ENCODE measurements at regions not wholly inside any gene's neighbourhood (a gene's known extent, or its start where the extent isn't known, plus 50 kb on each side); places are given as distances from the start of the nearest gene placed in this dataset.

DNA sequence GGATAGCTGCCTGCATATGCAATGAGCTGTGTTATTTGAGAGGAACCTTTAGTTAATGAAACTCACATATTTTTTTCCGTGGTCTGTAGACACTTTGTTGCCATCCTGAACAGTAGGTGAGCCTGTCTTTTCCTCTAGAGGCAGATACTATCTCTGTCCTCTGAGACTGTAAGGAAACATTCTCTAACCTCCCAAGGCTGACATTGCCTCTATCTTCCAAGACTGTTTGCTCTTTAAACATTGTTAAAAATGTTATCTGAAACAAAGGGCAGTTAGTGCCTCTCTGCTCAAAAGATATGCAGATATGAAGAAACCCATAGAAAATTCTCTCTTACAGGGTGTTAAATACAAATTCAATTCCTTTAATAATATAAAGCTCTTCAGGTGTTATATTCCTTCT, 963.8 kb upstream of the CNTN5 start:
- WGBS (ENCODE audit: insufficient coverage, low coverage, missing lambda C conversion rate) = 11% methylated on average over 1 of the region's 1 CpG
- H3K9me3 ChIP-seq (replicated peaks; ENCODE audit: control insufficient read depth, insufficient read depth, low read depth, low read length) = no peaks in the 10 kb centered on the region; the same call in 1 of the 2 replicates
- DNase-seq (ENCODE audit: extremely low read depth in 1 of 4, low spot score in 3 of 4) (peak in 2 of 4 experiments; percentile 13 to 37), FAIRE-seq (peak; percentile 26), ATAC-seq (peak; percentile 83)
- H3K79me2 ChIP-seq (ENCODE audit: control insufficient read depth, insufficient read depth, low read length) = no peaks in the 10 kb centered on the region
- CTCF ChIA-PET (ENCODE audit: low intra/inter-chr PET ratio) = no interaction called here
- intact Hi-C loops (cut with micrococcal nuclease) (no loop called here), in situ Hi-C loops (cut with MboI) (no loop called here)
- no peaks in the 10 kb centered on the region for H3K9me1 ChIP-seq (ENCODE audit: control insufficient read depth, insufficient read depth, low read length)
- no TSS peak for BruUV-seq (replicated peaks)
- peak overlapping the region; percentile 24; the same call in 1 of the 2 replicates for H3K4me2 ChIP-seq (ENCODE audit: insufficient read depth, low read length)
- no peaks in the 10 kb centered on the region for H3K27me3 ChIP-seq (ENCODE audit: control insufficient read depth in 2 of 2, insufficient read depth in 2 of 2, low read length in 2 of 2)
- H2AFZ ChIP-seq (ENCODE audit: low read depth, low read length) = peak overlapping the region; percentile 73
- no peak overlapping the region; a peak in 1 of 4 replicates for H3K9ac ChIP-seq (ENCODE audit: insufficient read depth in 1 of 2, low read depth in 2 of 2, low read length in 2 of 2)
- H3K4me1 ChIP-seq (replicated peaks in 1 of 2; ENCODE audit: control insufficient read depth in 2 of 2, insufficient read depth in 2 of 2, low read length in 2 of 2) = peaks cover 0 to 7% of the 10 kb centered on the region in 2 experiments; a peak in 2 of 5 replicates
- no peak overlapping the region for H3K4me3 ChIP-seq
- TF ChIP-seq CHAMP1 (IDR thresholded peaks at IDR 0.05) (0 out of 2 replicates have a peak, but pooled peaks have one; percentile 36), SOX6 (IDR thresholded peaks at IDR 0.05) (peak; percentile 71; the same call in 1 of the 2 replicates), ARID1B (IDR thresholded peaks at IDR 0.05) (0 out of 2 replicates have a peak, but pooled peaks have one; percentile 8), PTRF (tag; IDR thresholded peaks at IDR 0.05) (no peak)
- H3K27ac ChIP-seq (ENCODE audit: extremely low read depth, low read depth, low read length) = 0 out of 3 replicates have a peak overlapping the region, but pooled peaks have one; percentile 0
- H4K20me1 ChIP-seq (replicated peaks; ENCODE audit: control insufficient read depth, insufficient read depth, low read length) = no peaks in the 10 kb centered on the region
- POLR2A ChIA-PET = interaction anchor here (0.6 kb wide), 2 partner anchors 39 to 297 kb away, joined by 3 to 5 read pairs; no protein-coding TSS in a partner anchor
- H3K36me3 ChIP-seq (ENCODE audit: control insufficient read depth, insufficient read depth, low read length) = no peaks in the 10 kb centered on the region

Data from K562 (cell line).